NB4 (cell line): ENCODE measurements at regions not wholly inside any gene's neighbourhood (a gene's known extent, or its start where the extent isn't known, plus 50 kb on each side); places are given as distances from the start of the nearest gene placed in this dataset.
"Not testable (repeated sequence)": the region's sequence is repeated elsewhere in the genome, so short reads cannot be mapped to it uniquely, and the experiment has no call there.

Experiments
- DNase-seq: peaks from one replicate; pipeline ENCODE4 v3.0.0; 2010; ENCODE audit warnings: low read depth
- H3K4me3 ChIP-seq: one replicate; pipeline ENCODE4 v1.5.1; 2011; ENCODE audit warnings: mild to moderate bottlenecking, low read depth, low read length, moderate library complexity
- CTCF ChIP-seq: IDR thresholded peaks from one replicate; pipeline ENCODE4 v1.5.1; 2012; ENCODE audit warnings: low read depth, low read length
- MAX ChIP-seq: IDR thresholded peaks from 2 replicates; pipeline ENCODE4 v1.6.1; 2011; ENCODE audit warnings: low read depth, low read length
- MYC ChIP-seq: IDR thresholded peaks from 2 replicates; pipeline ENCODE4 v1.6.1; 2011; ENCODE audit warnings: low read depth, low read length
- POLR2A ChIP-seq: IDR thresholded peaks from 2 replicates; pipeline ENCODE4 v1.6.1; 2011; ENCODE audit warnings: mild to moderate bottlenecking; ENCODE audit not compliant: insufficient read length; ENCODE audit errors: extremely low read depth

- no peak for DNase-seq
- no peak overlapping the region for H3K4me3 ChIP-seq
- no peak for TF ChIP-seq MYC
- TF ChIP-seq POLR2A: no peak
Observed at GRCh38 chr4:92249541-92249940, 54.2 kb upstream of the GRID2 start.

DNA sequence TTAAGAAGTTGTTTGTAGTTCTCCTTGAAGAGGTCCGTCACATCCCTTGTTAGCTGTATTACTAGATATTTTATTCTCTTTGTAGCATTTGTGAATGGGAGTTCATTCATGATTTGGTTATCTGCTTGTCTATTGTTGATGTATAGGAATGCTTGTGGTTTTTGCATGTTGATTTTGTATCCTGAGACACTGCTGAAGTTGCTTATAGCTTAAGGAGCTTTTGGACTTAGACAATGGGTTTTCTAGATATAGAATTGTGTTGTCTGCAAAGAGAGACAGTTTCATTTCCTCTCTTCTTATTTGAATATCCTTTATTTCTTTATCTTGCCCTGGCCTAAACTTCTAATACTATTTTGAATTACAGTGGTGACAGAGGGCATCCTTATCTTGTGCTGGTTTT, 52.1 kb upstream of the GRID2 start:
- TF ChIP-seq MYC: no peak
- TF ChIP-seq CTCF: no peak
- no peak for TF ChIP-seq MAX
- TF ChIP-seq POLR2A: no peak
- H3K4me3 ChIP-seq: no peak overlapping the region

DNA sequence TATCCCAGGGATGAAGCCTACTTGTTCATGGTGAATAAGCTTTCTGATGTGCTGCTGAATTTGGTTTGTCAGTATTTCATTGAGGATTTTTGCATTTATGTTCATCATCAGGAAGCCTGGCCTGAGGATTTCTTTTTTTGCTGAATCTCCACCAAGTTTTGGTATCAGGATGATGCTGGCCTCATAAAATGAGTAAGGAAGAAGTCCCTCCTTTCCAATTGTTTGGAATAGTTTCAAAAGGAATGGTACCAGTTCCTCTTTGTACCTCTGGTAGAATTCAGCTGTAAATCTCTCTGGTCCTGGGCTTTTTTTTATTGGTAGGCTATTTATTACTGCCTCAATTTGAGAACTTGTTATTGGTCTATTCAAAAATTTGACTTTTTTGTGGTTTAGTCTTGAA, 51.4 kb upstream of the GRID2 start:
- not testable (repeated sequence) for H3K4me3 ChIP-seq, DNase-seq

More for the DNA sequence above, 52.1 kb upstream of the GRID2 start:
- no peak for DNase-seq

DNA sequence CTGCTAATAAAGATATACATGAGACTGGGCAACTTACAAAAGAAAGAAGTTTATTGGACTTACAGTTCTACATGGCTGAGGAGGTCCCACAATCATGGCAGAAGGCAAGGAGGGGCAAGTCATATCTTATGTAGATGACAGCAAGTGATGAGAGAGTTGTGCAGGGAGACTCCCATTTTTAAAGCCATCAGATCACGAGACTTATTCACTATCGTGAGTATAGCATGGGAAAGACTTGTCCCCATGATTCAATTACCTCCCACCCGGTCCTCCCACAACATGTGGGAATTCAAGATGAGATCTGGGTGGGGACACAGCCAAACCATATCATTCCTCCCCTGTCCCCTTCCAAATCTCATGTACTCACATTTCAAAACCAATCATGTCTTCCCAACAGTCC, 50.9 kb upstream of the GRID2 start:
- H3K4me3 ChIP-seq: no peak overlapping the region
- DNase-seq: no peak

GRCh38 chr4:92253550-92253949, 50.2 kb upstream of the GRID2 start:
- TF ChIP-seq CTCF (no peak), MYC (no peak), POLR2A (no peak)
- DNase-seq: no peak
- H3K4me3 ChIP-seq: no peak overlapping the region

More for the DNA sequence above, 50.9 kb upstream of the GRID2 start:
- no peak for TF ChIP-seq CTCF
- no peak for TF ChIP-seq MYC
- no peak for TF ChIP-seq MAX
- TF ChIP-seq POLR2A: no peak
